AG09309 (cell line): ENCODE measurements at regions not wholly inside any gene's neighbourhood (a gene's known extent, or its start where the extent isn't known, plus 50 kb on each side); places are given as distances from the start of the nearest gene placed in this dataset.
"Not testable (repeated sequence)": the region's sequence is repeated elsewhere in the genome, so short reads cannot be mapped to it uniquely, and the experiment has no call there.

ENCODE experiments used
- DNase-seq: peaks from one replicate; pipeline ENCODE4 v3.0.0-alpha.2; 2010; ENCODE audit warnings: low read depth
- H3K4me3 ChIP-seq: 2 replicates; pipeline ENCODE4 v1.5.1; 2011; ENCODE audit warnings: mild to moderate bottlenecking, low read depth, low read length, moderate library complexity; ENCODE audit not compliant: control insufficient read depth
- TF ChIP-seq, protein P1 (sequence below): IDR thresholded peaks from 2 replicates; pipeline ENCODE4 v1.5.1; 2011; ENCODE audit warnings: mild to moderate bottlenecking, low read depth, low read length, inconsistent platforms; ENCODE audit not compliant: insufficient read depth, control insufficient read depth; ENCODE audit errors: missing control alignments

GRCh38 chr2:16429002-16429401 is 236.6 kb downstream of the CYRIA start:
- no peak for DNase-seq
- no peak overlapping the region for H3K4me3 ChIP-seq
- TF ChIP-seq, protein P1, sequence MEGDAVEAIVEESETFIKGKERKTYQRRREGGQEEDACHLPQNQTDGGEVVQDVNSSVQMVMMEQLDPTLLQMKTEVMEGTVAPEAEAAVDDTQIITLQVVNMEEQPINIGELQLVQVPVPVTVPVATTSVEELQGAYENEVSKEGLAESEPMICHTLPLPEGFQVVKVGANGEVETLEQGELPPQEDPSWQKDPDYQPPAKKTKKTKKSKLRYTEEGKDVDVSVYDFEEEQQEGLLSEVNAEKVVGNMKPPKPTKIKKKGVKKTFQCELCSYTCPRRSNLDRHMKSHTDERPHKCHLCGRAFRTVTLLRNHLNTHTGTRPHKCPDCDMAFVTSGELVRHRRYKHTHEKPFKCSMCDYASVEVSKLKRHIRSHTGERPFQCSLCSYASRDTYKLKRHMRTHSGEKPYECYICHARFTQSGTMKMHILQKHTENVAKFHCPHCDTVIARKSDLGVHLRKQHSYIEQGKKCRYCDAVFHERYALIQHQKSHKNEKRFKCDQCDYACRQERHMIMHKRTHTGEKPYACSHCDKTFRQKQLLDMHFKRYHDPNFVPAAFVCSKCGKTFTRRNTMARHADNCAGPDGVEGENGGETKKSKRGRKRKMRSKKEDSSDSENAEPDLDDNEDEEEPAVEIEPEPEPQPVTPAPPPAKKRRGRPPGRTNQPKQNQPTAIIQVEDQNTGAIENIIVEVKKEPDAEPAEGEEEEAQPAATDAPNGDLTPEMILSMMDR = no peak

DNA sequence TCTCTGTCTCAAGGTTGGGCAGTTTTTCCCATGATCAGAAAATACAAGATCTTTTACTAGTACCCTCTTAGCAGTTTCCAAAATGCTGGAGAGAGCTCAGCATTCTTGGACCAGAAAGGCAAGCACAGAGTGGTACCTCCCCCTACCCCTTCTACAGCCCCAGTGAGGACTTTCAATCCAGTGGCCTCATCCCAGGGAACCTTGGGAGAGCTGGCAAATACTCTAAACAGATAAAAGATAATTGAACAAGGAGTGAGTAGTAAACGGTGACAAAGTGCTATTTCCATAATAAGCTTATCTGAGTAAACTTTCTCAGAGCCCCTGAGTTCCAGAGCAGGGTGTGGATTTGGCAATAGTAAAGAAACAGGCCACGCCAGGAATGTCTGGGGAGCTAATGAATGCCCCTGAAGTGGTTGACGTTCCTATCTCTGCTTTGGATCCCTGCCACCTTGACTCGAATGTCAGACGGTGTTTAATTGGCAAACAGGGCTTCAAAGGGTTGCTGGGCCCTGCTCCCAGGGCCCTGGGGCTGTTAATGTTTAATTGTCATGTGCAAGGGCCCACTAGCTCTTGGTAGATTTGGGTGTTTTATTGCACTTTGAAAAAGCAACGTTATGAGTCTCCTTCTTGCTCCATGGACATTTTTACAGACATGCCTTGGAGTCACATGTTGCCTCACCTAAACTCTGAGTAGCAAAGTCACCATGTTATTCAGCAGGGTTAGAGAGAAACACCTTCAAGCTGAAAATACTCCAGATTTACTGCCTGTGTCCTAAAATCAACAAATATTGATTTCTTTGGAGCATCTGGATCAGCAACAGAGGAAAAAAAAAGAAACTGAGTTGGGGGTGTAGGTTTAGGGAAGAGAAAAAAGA is 239.9 kb downstream of the CYRIA start:
- no peak overlapping the region for H3K4me3 ChIP-seq
- DNase-seq = no peak
- TF ChIP-seq, protein P1 = no peak

- H3K4me3 ChIP-seq = no peak overlapping the region
- TF ChIP-seq, protein P1 = no peak
- no peak for DNase-seq
Observed at GRCh38 chr2:16420421-16420820, 245.2 kb downstream of the CYRIA start.

GRCh38 chr2:16417726-16418125 is 247.9 kb downstream of the CYRIA start:
- no peak overlapping the region for H3K4me3 ChIP-seq
- TF ChIP-seq, protein P1 = no peak
- DNase-seq = no peak

- DNase-seq = no peak
- H3K4me3 ChIP-seq = no peak overlapping the region
- TF ChIP-seq, protein P1 = no peak
Observed at GRCh38 chr2:16416651-16417050, 249.0 kb downstream of the CYRIA start.

- not testable (repeated sequence) for H3K4me3 ChIP-seq, DNase-seq
Observed at GRCh38 chr2:16415861-16416260, 249.8 kb downstream of the CYRIA start.

DNA sequence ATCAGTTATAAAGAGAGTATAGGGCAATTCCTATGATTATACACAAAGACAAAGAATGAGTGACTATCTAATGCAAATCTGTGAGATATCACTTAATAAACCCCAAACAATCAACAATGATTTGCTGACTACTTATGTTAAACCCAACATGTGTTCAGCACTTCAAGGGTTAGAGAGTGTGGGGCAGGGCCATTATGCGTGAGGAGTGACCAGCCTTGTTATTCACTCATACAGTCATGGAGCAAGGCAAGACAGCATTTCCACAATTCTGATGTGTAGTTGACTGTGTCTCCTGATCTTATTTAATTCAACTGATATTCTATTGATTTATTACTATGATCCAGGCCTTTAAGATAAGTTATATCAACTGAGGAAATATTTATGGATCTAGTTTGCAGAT is 251.7 kb downstream of the CYRIA start:
- TF ChIP-seq, protein P1 = no peak

More for the DNA sequence above, 251.7 kb downstream of the CYRIA start:
- H3K4me3 ChIP-seq = no peak overlapping the region
- DNase-seq = no peak
